ENCODE measurements at regions not wholly inside any gene's neighbourhood (a gene's known extent, or its start where the extent isn't known, plus 50 kb on each side); places are given as distances from the start of the nearest gene placed in this dataset.

DNA sequence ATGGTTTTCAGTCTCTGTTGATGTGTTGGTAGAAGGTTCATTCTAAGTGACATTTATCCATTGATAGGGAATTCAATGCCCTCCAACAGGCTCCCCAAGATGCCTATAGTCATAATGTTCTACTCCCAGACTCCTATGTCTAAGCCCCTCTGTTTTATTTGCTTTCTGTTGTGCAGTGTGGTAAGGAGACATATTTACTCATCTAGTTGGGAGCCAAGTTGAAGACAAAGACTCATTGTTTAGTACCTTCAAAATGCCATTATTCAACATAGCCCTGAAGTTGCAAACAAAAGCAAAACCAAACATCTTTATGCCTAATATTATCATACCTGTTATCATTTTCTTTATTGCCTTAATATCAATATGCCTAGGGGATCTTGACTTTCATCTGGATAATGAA lies 302.1 kb downstream of the RMST start:
- TF ChIP-seq, protein P1, sequence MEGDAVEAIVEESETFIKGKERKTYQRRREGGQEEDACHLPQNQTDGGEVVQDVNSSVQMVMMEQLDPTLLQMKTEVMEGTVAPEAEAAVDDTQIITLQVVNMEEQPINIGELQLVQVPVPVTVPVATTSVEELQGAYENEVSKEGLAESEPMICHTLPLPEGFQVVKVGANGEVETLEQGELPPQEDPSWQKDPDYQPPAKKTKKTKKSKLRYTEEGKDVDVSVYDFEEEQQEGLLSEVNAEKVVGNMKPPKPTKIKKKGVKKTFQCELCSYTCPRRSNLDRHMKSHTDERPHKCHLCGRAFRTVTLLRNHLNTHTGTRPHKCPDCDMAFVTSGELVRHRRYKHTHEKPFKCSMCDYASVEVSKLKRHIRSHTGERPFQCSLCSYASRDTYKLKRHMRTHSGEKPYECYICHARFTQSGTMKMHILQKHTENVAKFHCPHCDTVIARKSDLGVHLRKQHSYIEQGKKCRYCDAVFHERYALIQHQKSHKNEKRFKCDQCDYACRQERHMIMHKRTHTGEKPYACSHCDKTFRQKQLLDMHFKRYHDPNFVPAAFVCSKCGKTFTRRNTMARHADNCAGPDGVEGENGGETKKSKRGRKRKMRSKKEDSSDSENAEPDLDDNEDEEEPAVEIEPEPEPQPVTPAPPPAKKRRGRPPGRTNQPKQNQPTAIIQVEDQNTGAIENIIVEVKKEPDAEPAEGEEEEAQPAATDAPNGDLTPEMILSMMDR (IDR thresholded peaks at IDR 0.05): no peak
- TF ChIP-seq POLR2A (IDR thresholded peaks at IDR 0.05): no peak

Measured in adrenal gland (tissue), 5 donors.